HCT116 (cell line): ENCODE measurements at regions not wholly inside any gene's neighbourhood (a gene's known extent, or its start where the extent isn't known, plus 50 kb on each side); places are given as distances from the start of the nearest gene placed in this dataset.

Experiments
- ATAC-seq: fragments of 200-7000 bp; cut with Tn5 transposase; 2 replicates; pipeline ENCODE4 v1.9.1; 2020; ENCODE audit warnings: mild to moderate bottlenecking, moderate library complexity
- BruUV-seq: library from RNA; stranded (reverse); fragments of 400-500 nt; replicated peaks from 2 replicates; lab custom pipeline; 2021; lab: Mats Ljungman, UMichigan
- CTCF ChIA-PET: fragments of 300-600 bp; sonication (Branson Sonifier 250); formaldehyde crosslinking; loops from one replicate; lab custom pipeline; 2021; ENCODE audit warnings: antibody characterized with exemption; lab: Charles Lee
- POLR2A ChIA-PET: fragments of 300-600, 350-600 bp; sonication (Branson Sonifier 250); formaldehyde crosslinking; loops from one replicate; lab custom pipeline; 2021; ENCODE audit warnings: antibody characterized with exemption; lab: Charles Lee
- RAD21 ChIA-PET, 2 experiments: fragments of 300-600 bp; sonication (Branson Sonifier 250); formaldehyde crosslinking; loops; one replicate each; lab custom pipeline; 2023; ENCODE audit warnings: low total read pairs in 2 of 2; ENCODE audit not compliant: uncharacterized antibody in 2 of 2, unreplicated experiment in 2 of 2, low non-redundant PET in 1 of 2; lab: Charles Lee
- DNase-seq: peaks from one replicate; pipeline ENCODE4 v3.0.0-alpha.2; 2010; ENCODE audit warnings: low read depth, low spot score
- H2AFZ ChIP-seq: fragments of 200-600 bp; shearing (Covaris generic), sonication (generic); 2 replicates; pipeline ENCODE4 v1.6.1; 2017; ENCODE audit warnings: low read depth, mixed run types, mixed read lengths, antibody characterized with exemption, low read length; ENCODE audit not compliant: poor library complexity, severe bottlenecking
- H3K27ac ChIP-seq: 2 replicates; pipeline ENCODE4 v1.5.1; 2012; ENCODE audit warnings: low read depth, low read length
- H3K27me3 ChIP-seq: fragments of 200-600 bp; sonication (generic); 2 replicates; pipeline ENCODE4 v1.6.1; 2016; ENCODE audit warnings: mixed run types, low read length, mixed read lengths; ENCODE audit not compliant: insufficient read depth
- H3K36me3 ChIP-seq, 2 experiments: fragments of 200-500 bp in 1 of 2; fragments of 200-600 bp in 1 of 2; sonication (Bioruptor generic) in 1 of 2; sonication (generic) in 1 of 2; 2 replicates each; pipeline versions ENCODE4 v1.5.1 to v1.6.1; 2014 to 2016; ENCODE audit warnings: low read length in 2 of 2, inconsistent platforms in 1 of 2, mixed read lengths in 1 of 2, mixed run types in 1 of 2; ENCODE audit not compliant: insufficient read depth in 2 of 2, control insufficient read depth in 1 of 2
- H3K4me1 ChIP-seq, 2 experiments: fragments of 200-600 bp in 1 of 2; sonication (generic) in 1 of 2; 2 replicates each; pipeline versions ENCODE4 v1.5.1 to v1.6.1; 2012 to 2017; ENCODE audit warnings: low read length in 2 of 2, inconsistent platforms in 1 of 2, mild to moderate bottlenecking in 1 of 2, mixed read lengths in 1 of 2, mixed run types in 1 of 2, moderate library complexity in 1 of 2; ENCODE audit not compliant: insufficient read depth in 2 of 2, control insufficient read depth in 1 of 2
- H3K4me2 ChIP-seq: fragments of 200-600 bp; sonication (generic); 2 replicates; pipeline ENCODE4 v1.6.1; 2017; ENCODE audit warnings: mixed run types, low read length, mixed read lengths
- H3K4me3 ChIP-seq, 2 experiments: fragments of 200-600 bp in 1 of 2; sonication (generic) in 1 of 2; replicated peaks in 1 of 2; 2 replicates each; pipeline ENCODE4 v1.5.1; 2011 to 2016; ENCODE audit warnings: low read length in 2 of 2, control low read depth in 1 of 2, low read depth in 1 of 2, mild to moderate bottlenecking in 1 of 2, mixed read lengths in 1 of 2, mixed run types in 1 of 2
- H3K79me2 ChIP-seq: fragments of 200-600 bp; sonication (generic); 2 replicates; pipeline ENCODE4 v1.6.1; 2017; ENCODE audit warnings: mild to moderate bottlenecking, mixed run types, low read length, moderate library complexity, mixed read lengths; ENCODE audit not compliant: insufficient read depth
- H3K9ac ChIP-seq: fragments of 200-600 bp; sonication (generic); 2 replicates; pipeline ENCODE4 v1.6.1; 2016; ENCODE audit warnings: low read length, mixed read lengths
- H3K9me2 ChIP-seq: fragments of 200-600 bp; sonication (generic), shearing (Covaris generic); 2 replicates; pipeline ENCODE4 v1.6.1; 2017; ENCODE audit warnings: mixed run types, mild to moderate bottlenecking, moderate library complexity; ENCODE audit not compliant: insufficient read depth
- H3K9me3 ChIP-seq, 2 experiments: fragments of 200-500 bp in 1 of 2; fragments of 200-600 bp in 1 of 2; sonication (Bioruptor generic) in 1 of 2; sonication (generic) in 1 of 2; 2 replicates each; pipeline ENCODE4 v1.6.1; 2014 to 2017; ENCODE audit warnings: low read length in 2 of 2, mixed read lengths in 2 of 2, inconsistent platforms in 1 of 2, low read depth in 1 of 2, mild to moderate bottlenecking in 1 of 2, mixed run types in 1 of 2, moderate library complexity in 1 of 2; ENCODE audit not compliant: control insufficient read depth in 1 of 2, insufficient read depth in 1 of 2
- H4K20me1 ChIP-seq: fragments of 200-600 bp; sonication (generic), shearing (Covaris generic); 2 replicates; pipeline ENCODE4 v1.6.1; 2017; ENCODE audit warnings: mixed run types, mild to moderate bottlenecking, moderate library complexity; ENCODE audit not compliant: insufficient read depth
- CEBPB ChIP-seq: IDR thresholded peaks from 2 replicates; pipeline ENCODE4 v1.6.1; 2012; ENCODE audit warnings: low read depth
- JUND ChIP-seq: IDR thresholded peaks from 2 replicates; pipeline ENCODE4 v1.6.1; 2012
- POLR2A ChIP-seq: IDR thresholded peaks from 2 replicates; pipeline ENCODE4 v1.7.0; 2011; ENCODE audit warnings: borderline replicate concordance; ENCODE audit not compliant: insufficient read depth, insufficient read length; ENCODE audit errors: extremely low read depth
- POLR2AphosphoS5 ChIP-seq: IDR thresholded peaks from 2 replicates; pipeline ENCODE4 v1.6.1; 2011; ENCODE audit warnings: mild to moderate bottlenecking, low read depth, low read length, moderate library complexity
- SRF ChIP-seq: IDR thresholded peaks from 2 replicates; pipeline ENCODE4 v1.6.1; 2012; ENCODE audit warnings: low read depth
- ZNF274 ChIP-seq: fragments of 200-500 bp; sonication (Bioruptor generic); IDR thresholded peaks from 2 replicates; pipeline ENCODE4 v1.6.1; 2014; ENCODE audit warnings: mild to moderate bottlenecking, low read depth, low read length, inconsistent platforms
- intact Hi-C: fragments of 100-400 bp; cut with micrococcal nuclease; formaldehyde crosslinking; loops from 2 replicates; pipeline ENCODE4 v1.10.0; 2022
- TF ChIP-seq, protein P1 (sequence below): IDR thresholded peaks from 2 replicates; pipeline ENCODE4 v1.6.1; 2011; ENCODE audit warnings: mild to moderate bottlenecking, low read length, moderate library complexity; ENCODE audit not compliant: insufficient replicate concordance; ENCODE audit errors: extremely low read depth
- TF ChIP-seq, protein P2 (sequence below): IDR thresholded peaks from 2 replicates; pipeline ENCODE4 v1.6.1; 2012

DNA sequence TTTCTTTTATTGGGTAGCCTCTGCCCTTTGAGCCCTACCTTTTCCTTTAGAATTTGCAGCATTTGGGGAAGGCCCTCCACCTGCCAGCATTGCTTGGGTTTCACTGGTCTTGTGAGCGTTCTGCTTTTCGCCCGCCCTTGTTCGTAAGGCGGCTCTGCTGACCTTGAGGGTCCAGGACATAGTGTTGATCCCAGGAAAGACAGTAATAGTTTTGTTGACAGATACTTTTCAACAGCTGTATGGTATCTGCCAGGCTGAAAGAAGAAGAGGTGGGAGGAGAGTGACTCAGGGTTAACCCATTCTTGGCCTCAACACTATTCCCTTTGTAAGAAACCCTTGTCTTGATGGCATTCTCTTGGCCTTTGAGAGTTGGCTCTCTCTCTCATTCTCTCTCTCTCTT lies 113.4 kb upstream of the SPAG17 start:
- ATAC-seq (no peak), DNase-seq (no peak)
- ChIA-PET CTCF (no interaction called here), RAD21 (no interaction called here), POLR2A (no interaction called here)
- Histone ChIP-seq H3K9me3 (no peaks in the 10 kb centered on the region; a peak in 1 of 4 replicates), H3K4me3 (no peak overlapping the region), H3K4me2 (no peak overlapping the region), H3K36me3 (no peaks in the 10 kb centered on the region), H4K20me1 (no peaks in the 10 kb centered on the region), H2AFZ (no peak overlapping the region), H3K79me2 (no peaks in the 10 kb centered on the region), H3K4me1 (no peaks in the 10 kb centered on the region), H3K9ac (no peak overlapping the region), H3K27ac (no peak overlapping the region), H3K27me3 (no peaks in the 10 kb centered on the region), H3K9me2 (no peaks in the 10 kb centered on the region)
- BruUV-seq, result no TSS peak
- TF ChIP-seq POLR2AphosphoS5 (no peak), SRF (no peak)
- intact Hi-C loops, result no loop called here

DNA sequence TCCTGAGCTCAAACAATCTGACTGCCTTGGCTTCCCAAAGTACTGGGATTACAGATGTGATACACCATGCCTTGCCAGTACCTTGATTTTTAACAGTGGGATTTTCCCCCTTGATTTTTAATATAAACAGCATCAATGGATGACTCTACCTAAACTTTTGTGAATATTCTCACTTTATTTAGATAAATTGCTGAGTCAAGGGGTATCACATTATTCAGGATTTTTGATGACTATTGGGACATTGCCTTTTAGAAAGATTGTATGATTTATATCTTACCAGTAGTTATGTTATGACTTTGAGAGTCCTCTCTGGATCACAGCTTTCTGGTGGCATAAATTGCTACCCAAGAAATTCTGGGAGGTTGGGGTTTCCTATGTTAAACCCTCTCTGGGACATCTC lies 112.5 kb upstream of the SPAG17 start:
- ATAC-seq (no peak), DNase-seq (no peak)
- no peak overlapping the region for H3K4me2 ChIP-seq
- ChIA-PET RAD21 (no interaction called here), CTCF (no interaction called here), POLR2A (no interaction called here)
- H3K9ac ChIP-seq, result no peak overlapping the region
- no peaks in the 10 kb centered on the region for H4K20me1 ChIP-seq
- H3K27ac ChIP-seq, result no peak overlapping the region
- intact Hi-C loops, result no loop called here
- H3K4me3 ChIP-seq, result no peak overlapping the region
- no peaks in the 10 kb centered on the region; a peak in 1 of 4 replicates for H3K9me3 ChIP-seq
- no peak for TF ChIP-seq ZNF274
- TF ChIP-seq, protein P1, sequence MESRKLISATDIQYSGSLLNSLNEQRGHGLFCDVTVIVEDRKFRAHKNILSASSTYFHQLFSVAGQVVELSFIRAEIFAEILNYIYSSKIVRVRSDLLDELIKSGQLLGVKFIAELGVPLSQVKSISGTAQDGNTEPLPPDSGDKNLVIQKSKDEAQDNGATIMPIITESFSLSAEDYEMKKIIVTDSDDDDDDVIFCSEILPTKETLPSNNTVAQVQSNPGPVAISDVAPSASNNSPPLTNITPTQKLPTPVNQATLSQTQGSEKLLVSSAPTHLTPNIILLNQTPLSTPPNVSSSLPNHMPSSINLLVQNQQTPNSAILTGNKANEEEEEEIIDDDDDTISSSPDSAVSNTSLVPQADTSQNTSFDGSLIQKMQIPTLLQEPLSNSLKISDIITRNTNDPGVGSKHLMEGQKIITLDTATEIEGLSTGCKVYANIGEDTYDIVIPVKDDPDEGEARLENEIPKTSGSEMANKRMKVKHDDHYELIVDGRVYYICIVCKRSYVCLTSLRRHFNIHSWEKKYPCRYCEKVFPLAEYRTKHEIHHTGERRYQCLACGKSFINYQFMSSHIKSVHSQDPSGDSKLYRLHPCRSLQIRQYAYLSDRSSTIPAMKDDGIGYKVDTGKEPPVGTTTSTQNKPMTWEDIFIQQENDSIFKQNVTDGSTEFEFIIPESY, result no peak
- TF ChIP-seq, protein P2, sequence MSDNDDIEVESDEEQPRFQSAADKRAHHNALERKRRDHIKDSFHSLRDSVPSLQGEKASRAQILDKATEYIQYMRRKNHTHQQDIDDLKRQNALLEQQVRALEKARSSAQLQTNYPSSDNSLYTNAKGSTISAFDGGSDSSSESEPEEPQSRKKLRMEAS, result no peak
- TF ChIP-seq POLR2A, result no peak
- TF ChIP-seq CEBPB, result no peak
- no peak for TF ChIP-seq JUND
- no peaks in the 10 kb centered on the region for H3K79me2 ChIP-seq
- no TSS peak for BruUV-seq
- H3K27me3 ChIP-seq, result no peaks in the 10 kb centered on the region
- no peak overlapping the region for H2AFZ ChIP-seq
- no peaks in the 10 kb centered on the region for H3K9me2 ChIP-seq
- H3K36me3 ChIP-seq, result no peaks in the 10 kb centered on the region
- no peaks in the 10 kb centered on the region for H3K4me1 ChIP-seq
